Caki2 (cell line): ENCODE measurements at regions not wholly inside any gene's neighbourhood (a gene's known extent, or its start where the extent isn't known, plus 50 kb on each side); places are given as distances from the start of the nearest gene placed in this dataset.
"Not testable (repeated sequence)": the region's sequence is repeated elsewhere in the genome, so short reads cannot be mapped to it uniquely, and the experiment has no call there.

Source experiments
- DNase-seq: peaks from one replicate; pipeline ENCODE4 v3.0.0-alpha.2; 2015; ENCODE audit warnings: low read depth
- in situ Hi-C: cut with HindIII; loops from 2 replicates; pipeline ENCODE4 v1.10.0; 2016; ENCODE audit warnings: low sequenced_read_pairs, low pct_unique_long_range_greater_than_20kb, mixed read lengths

DNA sequence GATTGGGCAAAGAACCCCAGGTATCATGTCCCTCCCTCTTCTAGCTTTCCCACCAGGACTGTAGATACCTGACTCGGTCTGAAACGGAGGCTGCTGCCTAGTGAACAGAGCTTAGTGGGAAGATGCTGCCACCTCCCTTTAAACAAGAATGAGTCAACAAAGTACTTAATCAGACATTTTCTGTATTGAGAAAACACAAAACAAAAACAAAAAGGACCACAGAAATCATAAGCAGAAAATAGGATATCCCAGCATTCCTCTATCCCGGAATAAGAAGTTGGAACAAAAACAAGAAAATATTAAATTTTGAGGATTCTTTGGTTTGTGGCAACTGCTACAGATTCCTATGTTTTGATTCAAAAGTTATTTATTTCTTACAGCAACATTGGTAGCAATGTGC is 51.7 kb upstream of the COL8A1 start:
- DNase-seq: no peak
- in situ Hi-C loops: no loop called here

DNA sequence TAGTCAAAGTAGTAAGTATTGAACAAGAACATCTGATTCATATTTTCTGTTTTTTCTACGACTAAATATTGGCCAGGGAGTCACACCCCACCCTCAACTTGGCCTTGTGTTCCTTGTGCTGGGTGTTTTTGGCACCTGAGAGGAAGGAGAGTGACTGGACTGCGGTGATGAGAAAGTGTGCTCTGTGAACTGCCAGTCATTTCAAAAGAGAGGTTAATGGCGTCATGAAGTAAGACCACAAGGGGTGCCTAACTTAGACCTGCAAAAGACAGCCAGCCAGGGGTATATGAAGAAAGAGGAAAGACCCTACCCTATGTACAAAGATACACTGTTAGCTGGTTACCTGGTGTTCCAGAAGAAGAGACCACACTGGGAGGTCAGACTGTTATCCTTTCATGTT is 58.4 kb upstream of the COL8A1 start:
- in situ Hi-C loops: no loop called here
- DNase-seq: no peak

DNA sequence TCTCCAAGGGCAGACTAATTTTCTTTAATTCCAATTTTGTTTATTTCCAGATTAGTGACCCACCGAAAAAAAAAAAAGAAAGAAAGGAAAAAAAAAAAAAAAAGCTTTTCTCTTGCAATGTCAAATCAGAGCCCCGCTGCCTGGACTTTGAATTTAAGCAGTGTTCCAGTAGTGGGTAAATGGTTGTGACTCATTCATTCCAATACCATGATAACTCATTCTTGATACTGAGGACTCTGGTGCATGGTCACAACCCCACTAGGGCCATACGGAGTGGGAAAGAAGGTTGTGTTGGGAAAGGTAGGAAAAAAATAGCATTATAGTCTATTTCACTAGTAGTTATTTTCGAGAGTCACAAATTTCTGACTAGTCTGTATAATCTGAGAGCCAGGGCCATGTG is 59.1 kb upstream of the COL8A1 start:
- in situ Hi-C loops: no loop called here

DNA sequence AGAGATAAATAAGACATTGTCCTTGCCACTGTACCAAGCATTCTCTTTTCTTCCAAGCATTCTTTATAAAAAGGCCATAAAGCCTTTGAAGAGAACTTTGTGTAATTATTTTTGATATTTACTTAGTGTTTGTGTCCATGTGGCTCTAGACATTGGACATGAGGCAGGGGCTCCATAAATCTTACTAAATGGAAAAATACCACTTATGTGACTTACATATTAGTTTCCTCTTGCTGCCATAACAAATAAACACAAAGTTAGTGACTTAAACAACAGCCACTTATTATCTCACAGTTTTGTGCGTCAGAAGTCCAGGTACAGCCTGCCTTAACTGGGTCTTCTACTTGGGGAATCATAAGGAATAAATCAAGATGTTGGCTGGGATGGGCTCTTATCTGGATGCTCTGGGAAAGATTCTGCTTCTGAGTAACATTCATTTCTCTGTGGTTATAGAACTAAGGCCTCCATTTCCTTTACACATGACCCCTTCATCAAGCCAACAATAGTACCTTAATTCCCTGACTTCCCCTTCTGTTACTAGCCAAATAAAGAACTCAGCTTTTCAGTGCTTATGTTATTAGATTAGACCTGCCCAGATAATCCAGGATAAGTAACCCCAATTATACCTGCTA is 59.9 kb upstream of the COL8A1 start:
- DNase-seq: no peak
- in situ Hi-C loops: no loop called here

More for the DNA sequence above, 59.1 kb upstream of the COL8A1 start:
- no peak for DNase-seq

DNA sequence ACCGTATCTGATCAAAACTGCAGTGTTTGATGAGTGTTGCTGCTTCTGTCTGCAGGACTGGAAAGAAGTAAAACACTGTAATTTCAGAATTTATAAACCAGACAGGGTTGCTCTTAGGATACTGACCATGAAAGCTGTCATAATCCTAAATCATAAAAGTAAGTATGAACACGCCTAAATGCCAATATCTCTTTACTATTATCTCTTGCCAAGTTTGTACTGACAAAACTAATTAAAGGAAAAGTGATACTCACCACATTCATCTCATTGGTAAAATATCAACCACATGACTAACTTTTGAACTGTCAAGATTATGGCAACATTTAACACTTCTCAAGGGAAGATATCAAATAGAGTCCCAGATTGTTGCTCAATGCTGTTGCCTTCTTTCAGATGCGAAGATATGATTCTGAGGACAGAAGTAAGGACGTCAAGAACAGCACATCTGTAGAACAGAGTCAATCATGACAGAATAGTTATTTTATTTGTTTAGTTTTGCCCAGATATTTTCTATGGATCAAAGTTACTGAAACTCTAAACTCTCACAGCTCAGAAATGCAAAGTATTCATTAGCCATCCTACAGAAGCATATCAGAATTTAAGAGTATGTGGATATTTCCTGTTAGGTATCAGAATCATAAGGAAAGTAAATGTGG is 61.4 kb upstream of the COL8A1 start:
- no peak for DNase-seq
- in situ Hi-C loops: no loop called here

DNA sequence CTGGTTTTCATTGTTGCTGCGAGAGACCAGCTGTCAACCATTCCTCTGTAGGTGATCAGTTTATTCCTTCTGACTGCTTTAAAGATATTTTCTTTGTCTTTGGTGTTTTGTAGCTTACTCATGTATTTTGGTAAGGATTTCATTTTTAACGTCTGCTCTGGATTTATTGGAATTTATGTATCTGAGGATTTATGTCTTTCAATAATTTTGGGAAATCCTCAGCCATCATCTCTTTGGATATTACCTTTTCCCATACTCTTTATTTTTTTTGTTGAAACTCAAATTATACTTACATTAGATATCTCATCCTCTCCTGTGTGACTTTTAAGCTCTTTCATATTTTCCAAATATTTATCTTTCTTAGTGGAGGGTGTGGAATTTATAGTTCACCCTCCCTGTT is 62.7 kb upstream of the COL8A1 start:
- DNase-seq: no peak
- in situ Hi-C loops: no loop called here

DNA sequence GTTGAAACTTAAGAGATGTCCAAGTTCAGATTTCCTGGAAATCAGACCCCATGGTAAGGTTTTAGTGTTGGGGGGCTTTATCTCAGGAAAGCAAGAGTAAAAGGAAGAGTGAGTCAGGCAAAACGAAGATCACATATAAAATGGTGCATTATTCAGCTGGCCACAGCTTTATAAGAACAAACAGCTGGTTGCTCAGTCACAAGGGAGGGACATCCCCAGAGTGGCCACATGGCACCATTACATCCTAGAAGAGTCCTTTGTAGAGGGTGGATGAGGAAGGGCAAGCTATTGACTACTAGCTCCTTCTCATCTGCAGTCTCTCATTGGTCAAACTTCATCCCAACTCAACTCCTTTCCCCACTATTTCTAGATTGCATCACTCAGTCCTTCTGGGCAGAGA is 68.3 kb upstream of the COL8A1 start:
- in situ Hi-C loops: no loop called here
- DNase-seq: no peak

DNA sequence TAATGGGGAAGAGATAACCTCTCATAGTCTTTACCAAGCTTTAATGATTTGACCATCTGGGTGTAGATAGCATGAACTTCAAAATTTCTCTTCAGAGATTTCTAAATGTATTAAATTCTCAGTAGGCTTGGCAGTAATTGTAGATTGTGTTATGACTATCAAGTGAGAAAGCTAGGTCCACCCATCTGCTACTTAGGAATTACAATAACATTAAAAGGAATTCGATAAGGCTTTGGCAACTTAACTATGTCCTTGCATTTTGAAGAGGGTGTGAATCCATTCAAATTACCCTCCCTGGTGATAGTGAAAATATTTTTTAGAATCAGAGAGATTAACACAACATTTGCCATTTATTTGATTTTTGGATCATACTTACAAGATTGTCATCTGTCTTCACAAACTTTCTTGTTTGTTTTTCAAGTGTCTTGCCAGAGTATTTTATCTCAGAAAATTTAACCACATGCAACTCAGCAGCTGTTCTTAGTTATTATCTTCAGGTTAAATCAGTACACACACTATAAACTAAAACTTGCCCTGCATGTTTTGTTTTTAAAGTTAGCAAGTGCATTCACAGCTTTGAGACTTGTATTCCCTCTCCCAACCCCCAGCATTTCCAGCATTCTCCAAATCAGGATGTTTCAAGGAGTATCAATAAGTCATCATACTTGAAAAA is 69.6 kb upstream of the COL8A1 start:
- in situ Hi-C loops: no loop called here

DNA sequence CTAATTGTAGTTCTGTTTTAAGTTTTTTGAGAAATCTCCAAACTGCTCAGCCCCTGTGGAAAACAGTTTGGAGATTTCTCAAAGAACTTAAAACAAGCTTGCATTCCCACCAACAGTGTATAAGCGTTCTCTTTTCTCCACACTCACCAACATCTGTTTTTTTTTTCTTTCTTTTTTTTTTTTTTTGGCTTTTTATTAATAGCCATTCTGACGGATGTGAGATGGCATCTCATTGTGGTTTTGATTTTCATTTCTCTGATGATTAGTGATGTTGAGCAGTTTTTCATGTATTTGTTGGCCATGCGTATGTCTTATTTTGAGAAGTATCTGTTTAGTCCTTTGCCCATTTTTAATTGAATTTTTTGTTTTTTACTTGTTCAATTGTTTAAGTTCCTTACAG is 73.1 kb upstream of the COL8A1 start:
- in situ Hi-C loops: no loop called here
- no peak for DNase-seq

More for the DNA sequence above, 69.6 kb upstream of the COL8A1 start:
- DNase-seq: no peak

DNA sequence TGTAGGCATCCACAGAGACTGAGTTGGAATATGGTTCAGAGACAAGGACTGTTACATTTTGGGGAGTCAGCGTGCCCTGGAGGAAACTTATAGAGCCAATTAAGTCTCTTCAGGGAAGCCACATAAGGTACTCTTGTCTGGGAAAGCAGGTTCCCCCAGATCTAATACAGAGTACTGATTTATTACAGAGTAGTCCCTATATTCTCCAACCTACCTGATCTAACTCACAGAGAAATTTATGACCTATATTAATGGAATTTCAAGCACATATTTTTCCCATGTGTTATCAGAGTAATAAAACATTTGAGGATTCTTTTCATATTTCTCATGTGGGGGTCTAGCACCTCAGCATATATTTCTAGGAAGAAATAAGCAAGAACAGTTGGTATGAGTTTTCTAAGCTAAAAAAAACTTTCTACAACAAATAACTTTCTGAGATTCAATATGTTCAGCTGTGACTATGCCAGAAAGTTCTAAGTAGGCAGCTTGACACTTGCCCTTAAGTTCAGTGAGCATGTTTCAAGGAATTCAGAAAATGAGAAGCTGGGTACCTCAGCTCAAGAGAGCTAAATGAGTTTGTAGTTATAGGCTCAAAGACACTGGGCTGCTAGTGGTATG is 75.3 kb upstream of the COL8A1 start:
- in situ Hi-C loops: no loop called here
- DNase-seq: no peak

DNA sequence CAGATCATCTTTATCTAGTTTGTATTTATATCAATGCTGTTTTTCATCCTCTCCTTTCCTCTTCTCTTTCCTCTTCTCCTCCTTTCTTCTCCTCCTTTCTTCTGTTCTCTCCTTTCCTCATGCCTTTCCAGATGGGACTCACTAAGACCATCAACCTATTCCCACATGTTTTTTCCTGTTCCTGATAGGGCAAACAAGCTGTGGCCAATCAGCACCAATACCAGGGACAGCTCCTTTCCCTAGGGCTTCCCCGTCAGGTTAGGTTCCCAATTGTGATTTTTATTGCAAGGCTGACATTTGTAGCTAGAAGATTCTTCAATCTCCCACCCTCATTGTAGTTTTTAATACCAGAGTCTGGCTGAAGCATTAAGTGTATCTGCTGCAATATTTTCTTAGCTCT is 76.3 kb upstream of the COL8A1 start:
- peak; percentile 5 for DNase-seq
- in situ Hi-C loops: no loop called here

DNA sequence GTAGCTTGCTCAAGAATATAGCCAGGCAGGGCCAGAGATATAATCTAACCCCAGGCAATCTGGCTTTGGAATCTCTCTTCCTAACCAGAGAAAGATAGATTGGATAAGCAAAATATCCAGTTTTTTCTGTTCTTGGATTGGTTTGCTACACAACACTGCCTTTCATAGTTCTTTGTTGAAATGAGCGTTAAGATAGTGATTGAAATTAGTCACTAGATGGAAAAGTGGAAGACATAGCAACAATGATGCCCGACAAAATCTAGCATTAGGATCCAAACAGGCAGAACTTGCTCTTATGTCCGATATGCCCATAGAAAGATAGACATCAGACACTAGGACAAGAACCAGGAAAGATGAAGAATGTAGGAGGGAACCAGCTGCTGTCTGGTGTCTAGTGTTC is 77.3 kb upstream of the COL8A1 start:
- in situ Hi-C loops: no loop called here
- DNase-seq: no peak

DNA sequence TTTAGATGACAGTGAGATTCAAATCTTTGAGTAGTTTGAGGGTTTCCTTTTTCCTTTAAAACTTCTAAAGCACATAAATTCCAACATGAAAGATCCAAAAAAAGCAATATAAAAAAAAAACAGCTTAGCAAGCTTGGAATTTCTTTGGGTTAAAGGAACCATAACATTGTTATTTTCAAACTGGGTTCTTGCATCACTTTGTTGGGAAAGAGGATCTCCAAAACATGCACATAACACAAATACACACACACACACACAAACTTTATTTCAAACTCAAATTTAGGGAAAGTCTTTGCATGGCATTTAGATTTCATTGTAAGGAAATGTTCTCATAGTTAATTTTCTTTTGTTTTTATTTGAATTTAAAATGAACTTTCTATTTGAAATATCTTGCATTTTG is 79.2 kb upstream of the COL8A1 start:
- in situ Hi-C loops: no loop called here
- DNase-seq: no peak

DNA sequence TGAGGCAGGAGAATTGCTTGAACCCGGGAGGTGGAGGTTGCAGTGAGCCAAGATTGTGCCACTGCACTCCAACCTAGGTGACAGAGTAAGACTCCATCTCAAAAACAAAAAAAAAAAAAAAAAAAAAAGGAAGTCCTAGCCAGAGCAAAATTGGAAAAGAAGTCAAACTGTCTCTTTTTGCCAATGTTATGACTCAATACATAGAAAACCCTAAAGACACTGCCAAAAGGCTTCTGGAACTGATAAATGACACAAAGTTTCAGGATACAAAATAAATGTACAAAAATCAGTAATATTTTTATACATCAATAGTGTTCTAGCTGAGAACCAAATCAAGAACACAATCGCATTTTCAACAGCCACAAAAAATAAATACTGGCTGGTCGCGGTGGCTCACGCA is 82.5 kb upstream of the COL8A1 start:
- in situ Hi-C loops, DNase-seq: not testable (repeated sequence)

DNA sequence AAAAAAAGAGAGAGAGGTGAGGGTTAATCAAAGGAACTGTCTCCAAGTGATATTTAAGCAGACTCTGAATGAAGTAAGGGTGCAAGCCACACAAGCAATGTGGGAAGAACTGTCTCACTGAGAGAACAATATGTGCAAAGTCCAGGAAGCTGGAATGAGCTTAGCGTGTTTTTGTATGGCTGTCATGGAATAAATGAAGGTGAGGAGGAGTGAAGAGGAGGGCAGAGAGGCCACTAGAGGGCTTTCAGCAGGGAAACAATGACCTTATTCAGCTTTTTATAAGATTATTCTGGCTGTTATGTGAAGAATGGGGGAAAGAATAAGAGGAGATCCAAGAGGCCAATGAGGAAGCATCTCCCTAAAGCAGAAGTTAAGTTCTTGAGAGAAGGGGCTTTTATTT is 86.9 kb upstream of the COL8A1 start:
- no peak for DNase-seq

DNA sequence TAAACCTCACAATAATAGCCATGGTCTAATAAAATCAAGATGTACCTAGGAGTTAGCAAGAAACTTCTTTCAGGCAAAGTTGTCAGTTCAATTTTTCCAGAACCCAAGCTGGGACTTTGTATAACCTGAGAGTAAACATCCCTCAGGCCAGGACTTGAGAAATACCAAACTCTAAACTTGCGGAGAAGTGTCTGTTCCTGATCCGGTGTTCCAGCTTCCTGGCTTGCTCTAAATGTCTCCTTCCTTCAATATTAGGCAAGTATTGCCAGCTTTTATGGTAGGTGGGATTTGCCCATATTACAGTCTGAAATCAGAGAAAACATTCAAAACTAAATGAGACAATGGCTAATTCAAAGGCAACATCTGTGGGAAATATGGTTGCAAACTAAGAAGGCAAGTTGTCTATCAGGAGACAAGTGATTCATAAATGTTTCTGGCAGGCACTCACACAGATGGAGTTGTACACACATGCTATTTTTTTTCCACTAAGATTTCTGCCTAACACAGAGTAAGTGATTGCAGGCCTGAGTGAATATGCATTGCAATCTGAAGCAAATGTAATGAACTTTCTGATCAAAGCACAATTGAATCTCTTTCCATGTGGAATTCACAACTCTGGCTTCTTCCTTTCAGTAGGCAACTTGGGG is 88.3 kb upstream of the COL8A1 start:
- in situ Hi-C loops: no loop called here

More for the DNA sequence above, 86.9 kb upstream of the COL8A1 start:
- in situ Hi-C loops: no loop called here

DNA sequence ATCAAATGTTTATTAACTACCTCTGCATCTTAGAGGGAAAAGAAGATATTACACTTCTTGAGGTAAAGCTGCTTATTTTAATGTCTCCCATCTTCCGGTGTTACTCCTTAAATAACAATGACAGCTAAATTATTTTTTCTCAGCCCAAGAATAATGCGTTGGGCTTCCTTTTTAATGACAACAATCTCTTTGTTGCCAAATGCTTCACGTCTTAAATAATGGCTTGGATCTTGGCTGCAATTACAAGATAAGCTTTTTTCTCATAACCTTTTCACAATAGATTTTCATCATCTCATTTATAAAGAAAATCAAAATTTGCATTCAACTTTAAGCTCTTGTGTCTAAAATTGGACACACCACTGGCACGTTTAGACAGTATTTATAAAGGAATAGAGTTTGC is 89.2 kb upstream of the COL8A1 start:
- in situ Hi-C loops: no loop called here
- DNase-seq: no peak

More for the DNA sequence above, 88.3 kb upstream of the COL8A1 start:
- no peak for DNase-seq

DNA sequence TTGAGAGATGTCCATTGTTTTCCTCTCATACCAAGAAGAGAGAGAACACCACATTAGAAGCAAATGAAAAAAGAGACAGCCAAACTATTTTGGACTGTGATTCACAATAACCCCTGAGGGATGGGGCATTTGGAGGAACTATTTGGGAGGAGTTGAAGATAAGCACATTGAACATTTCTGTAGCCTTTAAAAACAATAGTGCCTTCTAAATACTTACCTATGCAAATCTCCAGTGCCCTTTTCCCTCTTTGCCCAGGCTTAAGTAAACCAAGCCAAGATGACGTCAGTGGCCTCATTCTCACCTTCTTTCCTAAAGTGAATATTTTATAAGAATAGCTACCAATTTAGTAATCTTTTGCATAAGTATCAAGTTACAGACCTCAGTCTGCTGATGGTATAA is 89.7 kb upstream of the COL8A1 start:
- no peak for DNase-seq
- in situ Hi-C loops: no loop called here
